GM18867 (cell line): ENCODE measurements at regions not wholly inside any gene's neighbourhood (a gene's known extent, or its start where the extent isn't known, plus 50 kb on each side); places are given as distances from the start of the nearest gene placed in this dataset.
A peak's percentile ranks its signal among the peaks of the same experiment; 100 is the strongest.

ENCODE experiments used
- ATAC-seq: cut with Tn5 transposase; IDR thresholded peaks from one replicate; pipeline ENCODE4 v1.9.1; 2021; ENCODE audit warnings: mild to moderate bottlenecking, moderate library complexity; ENCODE audit not compliant: unreplicated experiment

DNA sequence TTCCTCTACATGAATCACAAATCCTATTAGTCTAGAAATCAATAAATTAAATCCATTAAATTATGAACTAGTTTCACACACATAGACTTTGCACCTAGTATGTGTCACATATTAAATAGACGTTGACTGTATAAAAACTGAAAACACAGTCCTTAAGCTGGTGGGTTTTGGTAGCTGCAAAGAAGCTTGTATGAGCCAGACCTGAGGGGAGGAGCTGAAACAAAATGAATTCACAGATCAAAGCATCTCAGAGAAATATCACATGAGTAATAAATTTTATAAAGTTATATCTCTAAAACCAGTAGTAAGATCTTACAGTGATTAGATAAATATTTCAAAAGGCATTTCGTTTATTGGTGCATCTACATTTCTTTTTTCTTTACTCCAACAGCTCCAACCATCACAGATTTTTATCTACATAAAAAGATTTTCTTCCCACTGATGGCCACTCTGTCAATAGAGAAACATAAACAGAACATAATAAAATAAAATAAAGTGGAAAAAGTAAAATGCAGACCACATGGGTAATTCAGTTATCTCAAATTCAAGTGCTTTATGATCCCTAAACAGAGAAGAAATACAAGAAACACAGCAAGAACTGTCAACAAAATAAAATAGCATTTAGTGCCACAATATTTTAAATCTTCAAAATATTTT, 420.0 kb upstream of the CYRIA start:
- no peak for ATAC-seq

DNA sequence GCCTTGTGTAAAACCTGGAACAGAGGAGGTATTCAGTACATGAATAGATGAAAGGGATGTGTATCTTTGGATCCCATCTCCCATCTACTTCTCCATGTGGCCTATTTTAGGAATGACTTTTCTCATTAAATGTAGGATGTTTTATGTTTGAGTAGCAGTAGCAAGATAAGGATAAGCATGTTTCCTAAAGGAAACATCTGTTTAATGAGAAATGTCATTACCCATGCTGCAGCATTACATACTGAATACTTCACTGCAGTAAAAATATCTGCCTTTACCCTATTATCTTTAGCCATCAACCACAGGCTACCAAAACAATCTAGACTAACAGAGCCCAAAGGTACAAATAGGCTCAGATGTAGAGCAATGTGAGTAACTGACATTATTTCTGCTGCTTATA, 419.2 kb upstream of the CYRIA start:
- no peak for ATAC-seq

DNA sequence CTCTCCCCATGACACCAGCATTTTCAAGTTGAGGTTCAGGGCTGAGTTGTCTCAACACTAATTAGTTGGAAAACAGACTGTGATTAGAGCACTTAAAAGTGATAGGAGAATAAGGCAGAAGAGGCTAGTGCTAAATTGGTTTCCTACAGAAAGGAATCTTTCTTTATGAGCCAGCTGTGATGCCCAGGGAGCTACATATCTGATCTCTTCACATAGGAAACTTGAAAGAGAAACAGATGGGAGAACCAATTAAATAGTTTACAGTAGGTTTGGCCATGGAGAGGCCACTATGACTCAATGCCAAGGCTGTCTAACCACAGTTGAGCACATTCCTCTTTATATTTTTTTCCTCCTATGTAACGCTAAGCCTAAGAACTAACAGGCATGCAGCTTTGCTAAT, 418.3 kb upstream of the CYRIA start:
- ATAC-seq = no peak

DNA sequence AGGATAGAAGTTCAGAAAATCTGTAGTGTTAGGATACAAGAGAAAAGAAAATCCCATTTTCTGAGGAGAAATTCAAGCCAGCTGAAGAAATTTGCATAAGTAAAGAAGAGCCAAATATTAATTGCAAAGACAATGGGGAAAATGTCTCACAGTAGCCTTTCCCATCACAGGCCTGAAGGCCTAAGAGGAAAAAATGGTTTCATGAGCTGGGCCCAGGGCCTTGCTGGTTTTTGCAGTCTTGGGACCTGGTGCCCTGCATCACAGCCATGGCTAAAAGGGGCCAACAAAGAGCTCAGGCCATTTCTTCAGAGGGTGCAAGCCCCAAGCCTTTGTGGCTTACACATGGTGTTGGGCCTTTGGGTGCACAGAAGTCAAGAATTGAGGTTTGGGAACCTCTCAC, 413.6 kb upstream of the CYRIA start:
- no peak for ATAC-seq

DNA sequence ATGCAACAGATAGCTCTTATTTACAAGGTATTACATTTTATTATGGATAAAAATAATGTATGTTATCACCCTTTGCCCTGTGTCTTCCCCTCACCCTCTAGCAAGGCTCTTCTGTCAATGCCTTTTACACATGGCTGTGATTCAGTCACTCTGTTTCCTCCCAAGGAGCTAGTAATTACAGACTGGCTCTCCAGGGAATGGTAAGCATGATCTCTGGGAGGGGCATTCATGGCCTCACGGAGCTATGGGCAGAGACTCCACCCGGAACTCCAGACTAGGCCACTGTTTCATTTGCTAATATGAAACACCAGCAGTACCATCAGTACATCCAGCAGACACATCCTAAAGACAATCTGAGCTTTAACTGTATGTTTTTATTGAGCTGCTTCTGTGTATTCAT, 410.9 kb upstream of the CYRIA start:
- ATAC-seq = no peak

DNA sequence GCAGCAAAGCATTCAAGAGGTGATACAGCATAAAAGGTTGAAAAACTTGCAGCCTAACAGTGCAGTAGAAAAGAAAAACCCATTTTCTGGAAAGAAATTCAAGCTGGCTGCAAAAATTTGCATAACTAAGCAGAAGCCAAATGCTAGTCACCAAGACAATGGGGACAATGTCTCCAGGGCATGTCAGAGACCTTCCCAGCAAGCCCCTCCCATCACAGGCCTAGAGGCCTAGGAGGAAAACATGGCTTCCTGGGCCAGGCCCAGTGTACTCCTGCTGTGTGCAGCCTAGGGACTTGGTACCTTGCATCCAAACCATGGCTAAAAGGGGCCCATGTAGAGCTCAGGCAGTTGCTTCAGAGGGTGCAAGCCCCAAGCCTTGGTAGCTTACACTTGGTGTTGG, 405.1 kb upstream of the CYRIA start:
- ATAC-seq = no peak

DNA sequence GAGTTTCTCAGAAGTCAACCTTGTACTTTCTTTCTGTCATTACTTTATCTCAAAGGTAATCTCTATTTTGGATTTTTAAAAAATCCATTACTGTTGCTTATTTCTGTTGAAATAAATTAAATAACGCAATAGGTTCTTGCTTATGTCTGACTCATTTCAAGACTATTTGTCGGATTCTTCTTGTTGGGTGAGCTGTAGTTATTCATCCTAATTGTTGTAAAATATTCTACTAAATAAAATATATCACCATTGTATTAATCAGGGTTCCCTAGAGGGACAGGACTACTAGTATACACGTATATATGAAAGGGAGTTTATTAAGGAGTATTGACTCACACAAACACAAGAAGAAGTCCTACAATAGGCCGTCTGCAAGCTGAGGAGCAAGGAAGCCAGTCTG, 403.9 kb upstream of the CYRIA start:
- no peak for ATAC-seq

DNA sequence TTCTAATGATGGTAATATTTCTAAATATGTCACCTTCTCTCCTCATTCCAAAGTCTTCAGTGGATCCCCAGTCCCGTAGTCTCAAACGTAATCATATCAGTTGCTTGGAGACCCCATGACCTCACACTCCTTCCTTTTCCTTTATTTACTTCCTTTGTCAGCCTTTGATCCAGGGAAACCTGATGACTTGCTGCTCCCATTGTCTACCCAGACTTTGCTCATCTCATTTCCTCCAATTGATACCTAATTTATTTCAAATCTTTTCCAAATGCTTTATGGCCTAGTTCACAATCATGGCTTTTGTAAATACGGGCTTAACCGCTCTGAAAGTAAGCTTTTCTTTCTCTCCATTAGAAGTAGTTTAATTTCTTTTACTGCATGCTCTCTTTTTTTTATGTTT, 402.4 kb upstream of the CYRIA start:
- no peak for ATAC-seq

DNA sequence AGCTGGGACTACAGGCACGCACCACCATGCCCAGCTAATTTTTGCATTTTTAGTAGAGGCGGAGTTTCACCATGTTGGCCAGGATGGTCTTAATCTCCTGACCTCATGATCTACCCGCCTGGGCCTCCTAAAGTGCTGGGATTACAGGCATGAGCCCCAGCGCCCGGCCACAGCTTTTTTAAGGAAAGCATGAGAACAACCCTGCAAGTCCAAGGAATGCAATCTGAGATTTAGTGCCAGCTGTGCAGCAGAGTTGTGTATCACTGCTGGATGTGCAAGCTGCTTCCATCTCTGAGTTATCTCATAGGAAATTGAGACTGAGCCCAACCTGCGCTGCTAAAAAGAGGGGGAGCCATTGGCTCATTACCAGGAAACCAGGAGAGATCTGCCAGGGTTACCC, 399.9 kb upstream of the CYRIA start:
- no peak for ATAC-seq

DNA sequence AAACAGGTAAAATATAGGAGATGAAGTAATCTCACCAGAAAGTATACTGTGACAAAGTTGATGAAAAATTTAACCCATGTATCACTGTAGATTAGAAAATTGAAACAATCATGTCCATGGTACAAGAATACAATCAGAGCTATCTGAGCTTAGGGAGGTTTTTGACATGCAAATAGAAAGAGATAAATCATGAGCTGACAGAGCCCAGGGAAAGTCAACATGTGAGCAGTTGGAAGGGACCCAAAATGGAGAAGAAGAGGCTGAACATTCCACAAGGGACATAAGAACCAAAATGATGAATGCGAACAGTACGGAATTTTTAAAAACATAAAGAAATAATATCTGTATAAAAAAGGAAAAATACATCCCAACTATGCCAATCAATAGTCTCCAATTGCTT, 395.4 kb upstream of the CYRIA start:
- ATAC-seq = no peak

DNA sequence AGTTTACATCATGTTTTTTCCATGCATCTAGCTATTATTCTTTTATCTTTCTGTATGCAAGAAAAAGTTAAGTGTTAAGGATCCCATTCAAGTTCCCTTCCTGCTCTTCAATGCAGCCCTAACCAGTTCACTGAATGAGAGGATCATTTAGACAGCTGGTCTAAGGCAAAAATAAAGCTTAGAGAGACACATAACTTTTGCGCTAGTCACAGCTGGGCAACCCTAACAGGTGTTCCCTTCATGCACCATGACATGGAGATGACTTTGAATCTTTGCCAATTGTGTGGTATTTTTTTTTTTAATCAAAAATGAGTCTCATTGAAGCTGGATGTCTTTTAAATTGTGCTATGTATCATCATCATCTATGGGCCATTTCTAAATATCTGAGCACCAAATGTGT, 393.8 kb upstream of the CYRIA start:
- no peak for ATAC-seq

DNA sequence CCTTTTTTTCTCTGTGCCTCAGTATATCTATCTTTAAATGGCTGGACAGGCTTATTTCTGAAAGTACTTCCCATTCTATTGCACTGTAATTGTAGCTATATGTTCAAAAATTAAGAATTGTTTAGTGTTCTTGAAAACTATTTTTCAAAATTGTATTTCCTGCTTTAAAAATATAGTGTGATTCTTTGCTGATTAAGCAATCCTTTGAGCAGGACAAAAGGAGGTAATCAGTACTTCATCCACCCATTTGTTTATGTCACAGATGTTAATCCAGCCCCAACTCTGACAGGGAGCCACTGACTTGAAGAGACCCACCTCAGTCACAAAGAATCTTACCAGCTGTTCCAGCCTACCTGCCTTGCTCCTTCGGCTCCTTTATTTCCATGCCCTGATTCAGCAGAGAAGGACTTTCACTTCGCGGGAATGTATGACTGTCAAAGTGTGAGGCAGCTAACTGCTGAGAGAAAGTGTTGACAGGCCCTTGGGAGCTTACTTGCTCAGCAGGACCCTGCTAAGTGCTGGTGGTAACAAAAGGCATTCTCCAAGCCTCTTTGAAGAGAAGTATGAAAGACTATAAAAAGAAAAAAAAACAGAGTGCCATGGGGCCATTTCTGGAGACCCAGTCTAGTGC, 393.3 kb upstream of the CYRIA start:
- ATAC-seq = no peak

DNA sequence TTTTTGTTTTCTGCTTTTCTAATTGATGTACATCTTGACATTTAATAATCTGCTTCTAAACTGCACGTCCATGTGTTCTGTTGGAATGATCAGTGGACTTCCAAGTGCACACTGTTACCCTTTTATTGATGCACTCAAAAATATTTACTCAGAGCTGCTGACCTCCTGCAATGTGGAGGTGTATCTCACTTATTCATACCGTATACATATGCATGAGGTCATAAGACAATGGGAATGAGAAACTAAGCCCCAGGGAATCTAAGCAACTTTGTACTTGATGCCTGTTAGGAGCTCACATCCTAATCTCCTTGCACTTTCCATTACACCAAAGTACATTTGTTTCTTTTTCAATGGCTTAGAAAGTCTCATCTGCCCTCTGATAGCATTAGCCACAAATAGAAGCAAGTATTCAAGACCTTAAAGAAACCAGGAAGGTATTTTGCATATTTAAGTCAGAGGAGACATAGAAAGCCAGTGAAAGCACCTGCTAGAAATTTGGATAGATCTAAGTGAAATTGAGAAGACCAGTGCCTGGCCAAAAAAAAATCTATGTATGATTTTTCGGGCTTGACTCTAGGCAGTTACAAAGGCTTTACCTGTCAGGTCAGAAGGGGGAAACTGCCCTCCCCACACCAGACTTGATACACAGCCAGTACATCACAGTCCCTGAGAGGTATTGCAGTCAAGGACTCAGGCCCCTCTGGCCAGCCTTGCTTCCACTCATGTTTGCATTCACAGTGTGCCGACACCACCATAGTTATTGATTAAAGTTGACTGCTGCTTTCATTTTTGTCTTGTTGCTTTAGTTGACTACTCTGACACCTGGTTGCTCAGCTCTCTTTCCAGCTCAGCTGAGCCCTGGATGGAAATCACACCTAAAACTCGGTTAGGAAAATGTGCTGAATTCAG, 391.7 kb upstream of the CYRIA start:
- ATAC-seq = peak; percentile 67

DNA sequence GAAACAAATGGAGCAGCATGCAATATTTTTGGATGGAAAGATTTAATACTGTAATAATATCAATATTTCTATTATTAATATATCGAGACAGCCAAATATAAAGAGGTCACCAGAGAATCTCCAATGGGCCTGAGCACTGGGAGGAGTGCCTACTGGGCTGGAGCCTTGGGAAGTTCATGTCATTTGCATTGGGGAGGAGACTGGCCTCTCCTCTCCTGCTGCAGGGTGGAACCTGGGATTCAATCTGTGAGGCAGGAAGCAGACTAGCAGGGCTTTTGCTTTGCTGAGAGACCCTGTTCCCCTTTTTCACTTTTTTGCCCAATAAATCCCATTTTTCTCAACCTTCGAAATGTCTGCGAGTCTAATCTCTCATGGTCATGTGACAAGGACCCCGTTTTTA, 390.6 kb upstream of the CYRIA start:
- no peak for ATAC-seq

DNA sequence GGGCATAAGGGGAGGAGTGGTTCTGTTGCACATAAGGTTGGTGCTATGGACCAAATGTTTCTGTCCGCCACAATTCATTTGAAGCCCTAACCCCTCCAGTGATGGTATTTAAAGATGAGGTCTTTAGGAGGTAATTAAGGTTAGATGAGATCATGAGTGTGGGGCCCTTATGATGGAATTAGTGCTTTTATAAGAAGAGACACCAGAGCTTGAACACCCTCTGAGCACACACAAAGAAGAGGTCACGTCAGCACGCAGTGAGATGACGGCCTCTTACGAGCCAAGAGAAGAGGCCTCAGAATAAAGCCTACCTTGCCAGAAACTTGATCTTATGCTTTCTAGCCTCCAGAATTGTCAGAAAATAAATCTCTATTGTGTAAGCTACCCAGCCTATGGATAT, 386.4 kb upstream of the CYRIA start:
- no peak for ATAC-seq

DNA sequence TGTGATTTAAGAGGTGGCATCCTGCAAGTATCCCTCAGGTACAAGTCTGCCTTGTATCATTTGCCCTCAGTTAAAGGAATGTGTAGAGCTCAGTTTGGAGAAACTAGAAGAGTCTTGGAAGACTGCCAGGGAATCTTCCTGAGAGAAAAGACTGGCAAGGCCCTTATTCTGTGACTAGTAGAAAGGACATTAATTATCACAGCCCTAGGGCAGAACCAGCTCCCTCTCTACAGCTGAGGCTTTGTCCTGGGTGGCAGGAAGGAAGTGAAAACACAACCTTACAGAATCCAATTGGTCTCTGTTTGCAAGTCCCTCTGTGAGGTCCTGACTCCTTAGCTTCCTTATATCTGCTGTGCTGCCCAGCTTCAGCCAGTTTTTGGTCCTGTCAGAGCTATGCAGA, 385.9 kb upstream of the CYRIA start:
- ATAC-seq = no peak

DNA sequence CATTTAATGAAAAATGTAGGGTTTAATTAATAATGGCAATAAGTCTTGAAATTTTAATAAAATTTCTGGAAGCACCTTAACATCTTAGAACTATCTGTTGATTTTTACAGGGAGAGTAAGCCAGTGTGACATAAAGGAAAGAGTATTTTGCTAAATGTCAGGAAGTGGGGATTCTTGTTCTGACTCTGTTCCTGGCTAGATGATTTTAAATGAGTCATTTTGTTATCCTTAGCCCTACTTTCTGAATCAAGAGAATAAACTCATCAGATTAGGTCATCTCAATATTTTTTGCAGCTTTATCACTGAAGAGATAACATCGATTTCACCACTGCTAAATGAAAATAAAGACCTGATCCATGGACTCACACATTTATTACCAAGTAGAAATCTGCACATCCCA, 377.5 kb upstream of the CYRIA start:
- no peak for ATAC-seq

DNA sequence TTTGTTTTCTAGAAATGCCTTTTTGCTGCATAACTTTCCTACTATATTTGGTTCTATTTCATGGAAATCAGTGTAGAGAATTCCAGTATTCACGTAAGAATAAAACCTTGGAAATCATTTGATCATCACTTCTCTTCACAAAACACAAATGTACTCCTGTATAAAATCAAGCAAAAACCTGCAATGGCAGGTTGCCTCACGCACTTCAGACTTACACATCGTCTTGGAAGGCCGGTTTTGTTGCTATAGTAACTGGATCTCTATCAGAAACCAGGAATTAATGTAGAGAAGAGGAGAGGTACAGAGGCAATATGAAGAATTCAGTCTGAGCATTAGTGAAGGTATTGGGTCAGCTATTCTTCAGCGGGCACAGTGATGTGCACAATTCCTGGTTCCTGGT, 370.7 kb upstream of the CYRIA start:
- ATAC-seq = no peak

DNA sequence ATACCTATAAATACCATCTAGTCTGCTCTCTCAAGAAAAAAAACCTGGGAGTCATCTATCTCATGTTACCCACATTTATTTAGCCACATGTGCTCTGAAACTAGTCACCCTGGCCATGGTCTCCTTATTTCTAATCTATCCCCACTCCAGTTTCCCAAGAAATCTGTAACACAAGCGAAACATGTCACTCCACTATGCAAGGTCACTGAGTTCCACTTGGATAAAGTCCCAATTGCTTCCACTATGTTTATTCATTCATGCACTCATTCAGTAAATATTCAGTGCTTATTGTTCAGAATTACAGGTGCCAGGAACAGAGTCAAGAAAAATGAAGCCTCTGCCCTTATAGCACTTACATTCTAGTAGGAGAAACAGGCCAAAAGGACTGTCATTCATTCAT, 369.4 kb upstream of the CYRIA start:
- no peak for ATAC-seq

DNA sequence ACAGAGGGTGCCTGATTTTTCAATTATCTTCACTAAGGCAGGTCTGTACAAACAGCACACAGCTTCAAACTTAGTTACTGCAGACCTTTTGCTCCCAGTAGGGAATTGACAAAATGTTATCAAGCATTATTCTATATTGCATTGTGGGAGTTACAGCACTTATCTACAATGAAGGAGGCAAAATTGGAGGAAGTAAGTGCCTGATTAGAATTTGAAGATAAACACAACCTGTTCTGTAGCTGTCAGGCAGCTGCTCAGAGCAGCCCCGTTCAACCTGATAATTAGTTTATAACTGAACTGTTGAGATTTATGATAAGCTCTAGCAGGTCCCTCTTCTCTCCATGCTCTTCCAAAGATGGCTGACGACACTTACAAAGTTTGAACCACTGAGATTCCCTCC, 364.4 kb upstream of the CYRIA start:
- no peak for ATAC-seq

DNA sequence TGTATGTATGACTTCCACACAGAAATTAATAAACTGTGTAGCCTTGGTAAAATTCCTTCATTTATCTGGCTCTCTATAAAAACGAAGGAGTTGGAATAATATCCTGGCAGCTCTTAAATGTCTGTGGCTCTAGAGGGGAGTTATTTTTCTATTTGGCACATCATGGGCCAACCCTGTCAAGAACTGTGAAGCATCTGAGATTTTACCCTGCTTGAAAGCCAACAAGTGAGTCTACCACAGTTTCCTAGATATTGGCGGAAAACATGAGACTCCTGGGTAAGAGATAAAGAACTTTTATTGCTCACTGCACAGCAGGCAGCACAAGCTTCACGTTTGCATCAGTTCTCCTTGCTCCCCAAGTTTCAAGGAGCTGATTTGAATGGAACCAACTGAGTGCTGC, 346.7 kb upstream of the CYRIA start:
- no peak for ATAC-seq

DNA sequence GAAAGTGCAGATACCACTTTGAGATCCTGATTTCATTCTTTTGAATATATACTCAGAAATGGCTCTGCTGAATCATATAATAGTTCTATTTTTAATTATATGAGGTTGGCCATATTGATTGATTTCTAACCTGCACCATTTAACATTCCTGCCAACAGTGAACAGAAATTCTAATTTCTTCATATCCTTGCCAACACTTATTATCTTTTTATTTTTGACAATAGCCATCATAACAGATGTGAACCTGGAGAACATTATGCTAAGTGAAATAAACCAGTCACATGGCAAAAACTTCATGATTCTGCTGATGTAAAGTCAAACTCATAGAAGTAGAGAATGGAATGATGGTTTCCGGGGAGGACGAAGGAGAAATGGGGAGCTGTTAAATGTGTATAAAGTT, 344.5 kb upstream of the CYRIA start:
- ATAC-seq = no peak
